ENCODE measurements at regions not wholly inside any gene's neighbourhood (a gene's known extent, or its start where the extent isn't known, plus 50 kb on each side); places are given as distances from the start of the nearest gene placed in this dataset.

DNA sequence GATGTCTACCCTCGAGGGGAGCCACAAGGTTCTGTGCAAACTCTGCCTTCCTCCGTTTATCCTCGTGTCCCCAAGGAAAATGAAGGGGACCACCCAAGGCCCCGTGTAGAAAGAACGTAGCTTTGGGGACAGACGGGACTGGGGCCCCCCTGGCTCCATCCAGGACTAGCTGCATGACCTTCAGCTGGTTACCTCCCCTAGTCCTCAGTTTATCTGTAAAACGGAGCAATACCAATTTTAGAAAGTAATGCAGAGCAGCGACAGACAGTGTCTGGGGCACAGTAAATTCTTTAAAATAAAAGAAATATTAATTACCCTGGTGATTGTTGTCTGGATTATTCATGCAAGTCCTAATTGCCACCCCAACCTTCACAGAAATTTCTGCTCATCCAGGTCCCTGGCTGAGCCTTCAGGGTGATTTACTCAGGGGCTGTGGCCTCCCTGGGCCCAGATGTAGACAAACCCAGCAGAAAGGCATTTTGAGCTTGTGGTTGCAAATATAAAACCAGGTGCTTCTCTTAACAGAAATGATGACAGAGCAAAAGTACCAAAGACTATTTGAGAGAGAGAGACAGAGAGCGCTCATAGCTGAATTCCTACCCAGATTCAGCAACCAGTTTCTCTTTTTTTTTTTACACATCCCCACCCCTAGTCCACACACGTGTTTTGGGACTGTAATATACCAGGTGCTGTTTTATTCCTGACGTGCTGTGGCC lies 155.1 kb upstream of the SMIM23 start:
- DNase-seq = no peak

DNA sequence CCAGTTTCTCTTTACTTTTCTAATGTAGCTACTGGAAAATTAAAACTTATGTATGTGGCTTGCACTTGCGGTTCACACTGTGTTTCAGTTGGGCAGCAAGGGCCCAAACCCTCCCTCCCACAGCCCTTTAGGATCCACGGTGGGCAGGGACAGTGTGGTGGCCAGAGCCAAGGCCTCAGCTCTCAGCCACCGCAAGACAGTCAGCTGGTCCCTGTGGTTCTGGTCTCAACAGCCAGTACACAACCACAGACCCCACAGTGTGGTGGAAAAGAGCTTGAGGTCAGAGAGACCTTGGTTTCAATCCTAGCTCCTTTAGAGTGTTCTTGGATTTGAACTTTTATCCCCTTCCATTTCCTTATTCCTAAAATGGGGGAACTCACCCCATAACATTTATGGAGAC lies 153.0 kb upstream of the SMIM23 start:
- DNase-seq = no peak

DNA sequence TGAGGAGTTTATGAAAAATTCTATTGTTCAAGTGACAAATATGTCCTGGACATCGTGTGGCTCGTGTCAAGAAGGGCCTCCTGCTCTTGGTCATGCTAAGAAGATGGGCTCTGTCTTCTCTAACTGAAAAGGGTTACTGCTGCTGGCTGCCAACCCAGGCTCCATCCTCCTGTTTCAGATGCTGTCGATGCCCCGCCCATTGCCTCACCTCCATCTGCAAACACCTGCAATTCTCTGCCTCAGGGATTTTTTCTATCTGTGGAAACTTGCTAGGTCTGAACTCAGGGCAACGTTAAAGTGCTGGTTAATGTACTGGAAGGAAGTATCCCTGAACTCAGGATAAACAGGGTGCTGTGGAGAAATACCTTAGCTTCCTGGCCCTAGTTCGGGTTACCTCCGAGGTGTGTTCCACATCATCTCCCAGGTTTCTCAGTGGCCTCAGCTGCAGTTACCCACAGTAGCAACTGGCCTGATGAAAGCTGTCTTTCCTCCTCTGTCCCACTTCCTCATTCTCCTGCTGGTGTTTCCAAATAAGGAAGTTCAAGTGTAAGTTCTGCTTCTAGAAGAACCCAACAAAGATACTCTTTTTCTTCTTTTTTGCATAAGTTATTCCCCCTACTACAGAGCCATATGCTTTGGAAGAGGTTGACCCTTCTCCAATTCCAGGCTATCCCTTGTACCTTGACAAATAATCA lies 151.7 kb upstream of the SMIM23 start:
- no peak for DNase-seq

DNA sequence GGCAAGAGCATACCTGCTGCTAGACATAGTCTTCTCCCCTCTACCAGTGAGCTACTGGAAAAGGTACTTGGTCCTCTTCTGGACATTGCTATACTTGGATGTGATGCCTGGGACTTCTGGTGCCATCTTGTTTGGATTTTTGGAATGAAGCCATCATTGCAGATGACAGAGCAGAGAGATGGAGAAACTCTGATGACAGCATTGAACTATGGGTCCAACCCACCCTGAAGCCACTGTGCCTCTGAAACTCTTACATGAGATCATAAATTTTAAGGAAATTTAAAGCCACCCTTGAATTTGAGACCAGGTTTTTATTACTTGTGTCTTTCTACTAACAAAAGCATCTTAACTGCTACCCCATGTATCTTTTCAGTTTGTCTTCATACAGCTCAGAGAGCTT lies 151.1 kb upstream of the SMIM23 start:
- DNase-seq = no peak

DNA sequence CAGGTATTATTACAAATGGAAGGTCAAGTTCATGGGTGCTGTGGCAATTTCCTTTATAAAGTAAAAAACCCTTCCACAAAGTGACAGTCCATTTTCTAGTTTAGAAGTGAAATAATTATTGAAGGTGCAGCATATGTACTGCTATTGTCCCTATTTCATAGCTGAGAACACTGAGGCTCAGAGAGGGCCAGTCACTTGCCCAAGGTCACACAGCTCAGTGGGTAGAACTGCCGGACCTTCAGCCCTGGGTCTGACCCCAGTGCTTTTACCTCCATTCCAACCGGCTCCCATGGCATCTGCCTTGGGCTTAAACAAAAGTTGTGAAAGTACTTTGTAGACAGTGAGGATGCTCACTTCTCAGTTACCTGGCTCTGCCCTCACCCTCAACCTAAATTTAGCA lies 150.6 kb upstream of the SMIM23 start:
- DNase-seq = no peak

DNA sequence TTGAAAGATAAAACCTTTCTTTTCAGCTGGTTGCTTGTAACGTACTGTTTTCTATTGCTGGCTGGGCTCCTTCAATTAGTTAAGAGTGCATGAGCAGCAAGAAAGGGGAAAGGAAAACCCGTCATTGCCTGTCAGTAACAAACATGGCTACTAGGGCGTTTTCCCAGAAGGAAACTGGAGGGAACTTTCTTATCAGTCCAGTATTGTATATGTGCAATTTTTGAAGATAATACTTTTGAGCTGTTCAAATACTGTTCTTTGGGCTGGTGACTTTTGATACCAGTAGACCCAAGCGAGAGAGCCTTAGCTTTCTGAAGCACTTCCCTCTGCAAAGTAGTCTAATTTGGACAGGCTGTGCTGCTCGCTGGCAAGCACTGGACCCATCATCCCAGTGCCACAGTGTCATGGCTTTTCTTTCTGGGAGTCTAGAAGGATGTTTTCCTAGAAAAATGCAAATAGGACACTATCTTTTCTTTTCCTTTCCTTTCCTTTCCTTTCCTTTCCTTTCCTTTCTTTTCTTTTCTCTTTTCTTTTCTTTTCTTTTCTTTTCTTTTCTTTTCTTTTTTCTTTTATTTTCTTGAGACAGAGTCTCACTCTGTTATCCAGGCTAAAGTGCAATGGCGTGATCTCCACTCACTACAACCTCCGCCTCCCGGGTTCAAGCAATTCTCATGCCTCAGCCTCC lies 149.9 kb upstream of the SMIM23 start:
- DNase-seq = no peak

DNA sequence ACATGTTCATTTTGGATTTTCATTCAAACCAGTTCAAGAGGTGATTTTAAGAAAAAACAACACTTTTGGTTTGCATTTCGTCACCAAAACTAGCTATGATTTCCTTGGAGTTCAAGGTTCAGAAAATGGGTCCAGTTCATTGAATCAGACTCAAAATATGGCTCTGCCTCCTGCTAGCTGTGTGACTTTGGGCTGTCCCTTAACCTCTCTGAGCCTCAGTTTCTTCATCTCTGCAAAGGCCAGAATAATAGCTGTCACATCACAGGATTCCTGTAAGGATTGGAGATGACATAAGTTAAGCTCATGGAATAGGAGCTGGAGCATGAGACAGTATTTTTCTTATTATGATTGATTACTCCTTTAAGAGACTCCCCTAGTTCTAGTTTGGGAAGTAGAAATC lies 147.8 kb upstream of the SMIM23 start:
- DNase-seq = no peak

DNA sequence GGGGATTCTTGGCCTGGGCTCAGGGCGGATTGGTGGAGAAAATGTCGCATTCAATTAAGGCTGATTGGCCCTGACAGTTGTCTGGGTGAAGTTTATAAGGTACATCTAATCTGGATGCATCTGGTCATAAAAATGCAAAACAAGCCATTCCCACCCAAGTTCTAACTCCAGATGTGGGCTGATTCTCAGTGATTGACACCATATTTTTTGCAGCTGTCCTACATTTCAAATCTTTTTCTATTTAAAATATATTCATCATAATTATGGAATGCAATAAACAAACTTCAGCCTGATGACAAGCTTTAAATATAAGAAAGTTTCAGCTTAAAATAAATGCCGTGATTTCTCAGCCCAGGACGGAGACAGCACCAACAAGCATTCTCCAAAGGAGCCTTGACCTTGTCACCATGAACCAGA lies 146.4 kb upstream of the SMIM23 start:
- no peak for DNase-seq

GRCh38 chr5:171639966-171640365 lies 145.7 kb upstream of the SMIM23 start:
- DNase-seq = peak; percentile 51

GRCh38 chr5:171640480-171640879 lies 145.1 kb upstream of the SMIM23 start:
- DNase-seq = no peak

DNA sequence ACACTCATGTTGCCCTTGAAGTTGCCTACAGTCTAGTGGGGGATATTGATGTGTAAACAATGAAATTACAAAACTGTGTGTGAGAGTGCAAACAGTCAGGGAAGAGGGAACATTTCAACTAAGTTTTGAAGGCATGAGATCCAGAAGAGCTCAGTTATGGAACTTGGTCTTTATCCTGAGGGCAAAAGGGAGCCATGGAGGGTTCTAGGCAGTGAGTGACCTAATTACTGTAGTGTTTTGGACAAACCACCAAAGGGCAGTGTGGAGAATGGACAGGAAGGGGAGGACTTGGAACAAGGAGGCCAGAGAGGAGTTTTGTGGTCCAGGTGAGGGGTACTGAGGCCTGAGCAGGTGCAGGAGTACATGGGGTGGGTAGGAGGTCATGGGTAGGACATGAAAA lies 143.7 kb upstream of the SMIM23 start:
- DNase-seq = no peak

GRCh38 chr5:171642894-171643293 lies 142.7 kb upstream of the SMIM23 start:
- no peak for DNase-seq

GRCh38 chr5:171644536-171644935 lies 141.1 kb upstream of the SMIM23 start:
- DNase-seq = peak; percentile 61

GRCh38 chr5:171646102-171647042 lies 139.2 kb upstream of the SMIM23 start:
- no peak for DNase-seq

DNA sequence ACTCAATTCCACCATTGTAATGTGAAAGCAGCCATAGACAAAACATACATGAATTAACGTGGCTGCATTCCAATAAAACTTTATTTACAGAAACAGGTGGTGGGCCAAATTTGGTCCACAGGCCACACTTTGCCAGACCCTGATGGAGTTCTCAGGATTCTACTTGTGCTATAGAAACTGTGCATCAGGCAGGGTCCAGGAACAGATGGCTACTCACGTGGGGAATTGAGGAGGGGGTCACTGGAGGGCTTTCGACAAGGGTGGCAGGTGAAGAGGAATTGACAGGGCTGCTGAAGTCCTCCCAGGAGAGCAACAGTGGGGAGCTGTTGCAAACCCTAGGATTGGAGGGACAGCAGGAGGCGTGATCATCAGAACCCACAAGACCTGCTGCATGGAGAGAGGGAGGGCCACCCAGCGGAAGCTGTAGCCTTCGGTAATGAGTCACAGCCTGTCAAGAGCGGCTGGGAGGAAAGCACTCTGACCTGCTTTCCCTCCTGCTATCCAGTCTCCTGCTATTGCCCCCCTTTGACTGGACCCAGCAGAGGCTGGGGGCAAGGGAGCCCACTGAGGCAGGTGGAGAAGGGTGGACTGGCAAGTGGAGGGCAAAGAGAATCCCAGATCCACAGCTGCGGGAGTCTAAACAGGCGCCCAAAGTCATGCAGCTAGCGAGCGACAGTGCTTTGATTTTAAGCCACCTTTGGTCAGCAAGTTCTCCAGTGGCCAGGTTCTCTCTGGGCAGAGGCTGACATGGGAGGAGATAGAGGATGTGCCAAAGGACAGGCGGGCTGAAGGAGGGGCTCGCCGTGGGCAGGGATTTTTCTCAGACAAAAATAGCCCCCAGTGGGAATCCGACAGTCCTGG lies 138.3 kb upstream of the SMIM23 start:
- peak; percentile 77 for DNase-seq

DNA sequence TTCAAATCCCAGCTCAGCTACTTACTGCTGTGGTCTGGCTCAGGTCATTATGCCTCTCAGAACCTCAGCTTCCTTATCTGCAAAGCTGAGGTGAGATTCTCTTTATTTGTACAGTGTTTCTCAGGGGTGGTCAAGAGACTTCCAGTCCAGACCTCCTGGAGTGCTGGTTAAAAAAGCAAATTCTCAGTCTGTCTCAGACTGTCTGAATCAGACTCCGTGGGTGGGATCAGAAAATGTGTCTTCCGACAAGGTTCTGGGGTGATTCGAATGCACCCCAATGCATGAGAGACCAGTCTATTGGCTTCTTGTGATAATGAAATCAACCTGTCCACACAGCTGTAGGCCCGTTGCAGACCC lies 137.7 kb upstream of the SMIM23 start:
- DNase-seq = peak; percentile 52

GRCh38 chr5:171648279-171649074 lies 137.1 kb upstream of the SMIM23 start:
- DNase-seq = no peak

- no peak for DNase-seq
Measured at GRCh38 chr5:171649075-171649401, 136.6 kb upstream of the SMIM23 start.

DNA sequence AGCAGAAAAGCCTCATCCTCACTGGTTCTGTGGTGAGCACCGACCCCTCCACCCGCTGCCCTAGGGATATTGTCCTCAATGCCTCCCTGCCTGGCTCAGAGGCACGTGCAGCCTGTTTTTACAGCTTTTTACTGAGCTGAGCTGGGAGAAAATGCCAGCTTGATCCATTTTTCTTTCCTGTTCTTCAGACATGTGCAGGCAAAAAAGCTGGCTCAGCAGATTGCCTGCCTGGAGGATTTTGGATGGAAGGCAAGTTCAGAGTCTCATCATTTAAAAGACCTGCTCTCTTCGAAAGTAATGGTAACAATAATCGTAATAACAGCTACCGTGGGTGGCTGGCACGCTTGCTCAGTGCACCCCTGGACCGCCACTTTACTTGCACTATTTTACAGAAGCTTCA lies 135.0 kb upstream of the SMIM23 start:
- DNase-seq = no peak

DNA sequence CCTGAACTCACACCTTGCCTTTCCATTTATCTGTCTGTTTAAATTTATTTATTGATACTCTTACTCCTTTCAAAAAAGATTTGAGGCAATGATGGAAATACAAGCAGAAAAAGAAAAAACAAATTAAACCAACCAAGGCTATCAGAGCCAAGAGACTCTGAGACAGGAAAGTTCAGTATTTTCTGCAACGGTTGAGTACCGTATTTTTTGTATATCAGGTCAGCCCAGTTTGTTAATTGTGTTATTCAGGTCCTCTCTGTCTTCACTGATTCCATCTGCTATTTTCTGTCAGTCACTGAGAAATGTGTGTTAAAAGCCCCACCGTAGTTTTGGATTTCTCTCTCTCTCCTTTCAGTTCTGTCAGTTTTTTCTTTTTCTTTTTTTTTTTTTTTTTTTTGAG lies 134.5 kb upstream of the SMIM23 start:
- no peak for DNase-seq

DNA sequence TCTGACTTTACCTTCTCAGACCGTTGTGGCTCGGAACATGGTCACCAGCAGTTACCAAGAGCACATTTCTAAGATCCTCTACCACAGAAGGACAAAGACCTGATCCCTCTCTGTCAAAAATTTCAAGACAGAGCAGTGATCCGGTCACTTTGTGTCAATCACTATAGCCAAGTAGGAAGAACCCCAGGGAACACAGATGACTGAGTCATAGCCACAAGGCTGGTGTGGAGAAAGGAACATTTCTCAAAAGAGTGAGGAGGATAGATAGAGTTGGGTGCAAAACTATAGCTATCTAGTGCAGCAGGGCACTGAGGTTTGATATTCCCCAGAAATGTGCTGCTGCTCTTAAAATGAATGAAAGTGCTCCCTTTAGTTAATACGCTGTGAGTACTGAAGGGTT lies 130.7 kb upstream of the SMIM23 start:
- DNase-seq = no peak

All from fibroblast of skin of abdomen (primary cell).